Vagina (tissue), 2 donors: ENCODE measurements at regions not wholly inside any gene's neighbourhood (a gene's known extent, or its start where the extent isn't known, plus 50 kb on each side); places are given as distances from the start of the nearest gene placed in this dataset.

Source experiments
- POLR2A ChIP-seq, 2 donors: fragments of 450-650 bp; IDR thresholded peaks; one replicate each; pipeline ENCODE4 v1.6.1; 2017; ENCODE audit warnings: antibody characterized with exemption in 2 of 2, mild to moderate bottlenecking in 2 of 2, moderate library complexity in 2 of 2
- POLR2AphosphoS5 ChIP-seq, 2 donors: sonication (generic); formaldehyde crosslinking; IDR thresholded peaks; one replicate each; pipeline ENCODE4 v1.9.0; 2017; ENCODE audit warnings: antibody characterized with exemption in 2 of 2, mild to moderate bottlenecking in 2 of 2, low read depth in 1 of 2; ENCODE audit not compliant: insufficient read depth in 1 of 2
- TF ChIP-seq, protein P1 (sequence below), 3 experiments: fragments of 450-650 bp in 2 of 3; fragments of 200-600 bp in 1 of 3; sonication (generic) in 1 of 3; IDR thresholded peaks; one replicate each; pipeline ENCODE4 v1.5.1; 2017 to 2019; ENCODE audit warnings: antibody characterized with exemption in 3 of 3, mild to moderate bottlenecking in 2 of 3, moderate library complexity in 2 of 3

GRCh38 chr20:11195899-11196558 is 522.2 kb upstream of the JAG1 start:
- TF ChIP-seq, protein P1, sequence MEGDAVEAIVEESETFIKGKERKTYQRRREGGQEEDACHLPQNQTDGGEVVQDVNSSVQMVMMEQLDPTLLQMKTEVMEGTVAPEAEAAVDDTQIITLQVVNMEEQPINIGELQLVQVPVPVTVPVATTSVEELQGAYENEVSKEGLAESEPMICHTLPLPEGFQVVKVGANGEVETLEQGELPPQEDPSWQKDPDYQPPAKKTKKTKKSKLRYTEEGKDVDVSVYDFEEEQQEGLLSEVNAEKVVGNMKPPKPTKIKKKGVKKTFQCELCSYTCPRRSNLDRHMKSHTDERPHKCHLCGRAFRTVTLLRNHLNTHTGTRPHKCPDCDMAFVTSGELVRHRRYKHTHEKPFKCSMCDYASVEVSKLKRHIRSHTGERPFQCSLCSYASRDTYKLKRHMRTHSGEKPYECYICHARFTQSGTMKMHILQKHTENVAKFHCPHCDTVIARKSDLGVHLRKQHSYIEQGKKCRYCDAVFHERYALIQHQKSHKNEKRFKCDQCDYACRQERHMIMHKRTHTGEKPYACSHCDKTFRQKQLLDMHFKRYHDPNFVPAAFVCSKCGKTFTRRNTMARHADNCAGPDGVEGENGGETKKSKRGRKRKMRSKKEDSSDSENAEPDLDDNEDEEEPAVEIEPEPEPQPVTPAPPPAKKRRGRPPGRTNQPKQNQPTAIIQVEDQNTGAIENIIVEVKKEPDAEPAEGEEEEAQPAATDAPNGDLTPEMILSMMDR (IDR thresholded peaks at IDR 0.05) = no peak
- TF ChIP-seq POLR2A (IDR thresholded peaks at IDR 0.05) (no peak), POLR2AphosphoS5 (IDR thresholded peaks at IDR 0.05; ENCODE audit: insufficient read depth in 1 of 2, low read depth in 1 of 2) (no peak)
